Small intestine (tissue), 7 donors: ENCODE measurements at regions not wholly inside any gene's neighbourhood (a gene's known extent, or its start where the extent isn't known, plus 50 kb on each side); places are given as distances from the start of the nearest gene placed in this dataset.

Source experiments
- DNase-seq, 2 donors: peaks; one replicate each; pipeline versions ENCODE4 v3.0.0 to v3.0.0-alpha.2; 2013
- FAIRE-seq: peaks from 2 replicates; lab custom pipeline; 2012; peaks lifted over from hg19 to GRCh38; lab: Jason Lieb, UNC
- H3K27ac ChIP-seq, 3 donors: one replicate each; pipeline ENCODE4 v1.5.1; 2013; ENCODE audit warnings: low read length in 2 of 3, mild to moderate bottlenecking in 2 of 3, control low read depth in 1 of 3, inconsistent platforms in 1 of 3, low read depth in 1 of 3, moderate library complexity in 1 of 3
- H3K27me3 ChIP-seq, 3 donors: one replicate each; pipeline ENCODE4 v1.6.1; 2013; ENCODE audit warnings: low read length in 3 of 3, inconsistent platforms in 1 of 3; ENCODE audit not compliant: control insufficient read depth in 3 of 3, insufficient read depth in 3 of 3
- H3K36me3 ChIP-seq, 3 donors: one replicate each; pipeline ENCODE4 v1.6.1; 2013; ENCODE audit warnings: low read length in 3 of 3, inconsistent platforms in 1 of 3, low read depth in 1 of 3, mild to moderate bottlenecking in 1 of 3, moderate library complexity in 1 of 3; ENCODE audit not compliant: control insufficient read depth in 3 of 3, insufficient read depth in 2 of 3
- H3K4me1 ChIP-seq, 3 donors: one replicate each; pipeline ENCODE4 v1.6.1; 2013; ENCODE audit warnings: low read length in 2 of 3, inconsistent platforms in 1 of 3, low read depth in 1 of 3, mild to moderate bottlenecking in 1 of 3, moderate library complexity in 1 of 3; ENCODE audit not compliant: control insufficient read depth in 3 of 3, insufficient read depth in 2 of 3
- H3K4me3 ChIP-seq, 3 donors: one replicate each; pipeline ENCODE4 v1.5.1; 2013; ENCODE audit warnings: low read length in 3 of 3, control low read depth in 1 of 3, inconsistent platforms in 1 of 3, low read depth in 1 of 3, mild to moderate bottlenecking in 1 of 3, moderate library complexity in 1 of 3
- H3K9me3 ChIP-seq, 2 donors: one replicate each; pipeline ENCODE4 v1.6.1; 2013; ENCODE audit warnings: low read depth in 1 of 2, low read length in 1 of 2; ENCODE audit not compliant: control insufficient read depth in 2 of 2, insufficient read depth in 1 of 2
- WGBS, 3 donors: extraction: QIAGEN DNeasy Blood & Tissue Kit; methylation state at CpG; one replicate each; pipeline ENCODE4 v1.1.7; 2013; 5-methylcytosine and 5-hydroxymethylcytosine counted together
- donor health status: healthy with polysubstance abuse.
- donor health status: control.
- donor health status: control.
- donor health status: Bipolar disorder and iron deficiency.
- donor health status: healthy.

DNA sequence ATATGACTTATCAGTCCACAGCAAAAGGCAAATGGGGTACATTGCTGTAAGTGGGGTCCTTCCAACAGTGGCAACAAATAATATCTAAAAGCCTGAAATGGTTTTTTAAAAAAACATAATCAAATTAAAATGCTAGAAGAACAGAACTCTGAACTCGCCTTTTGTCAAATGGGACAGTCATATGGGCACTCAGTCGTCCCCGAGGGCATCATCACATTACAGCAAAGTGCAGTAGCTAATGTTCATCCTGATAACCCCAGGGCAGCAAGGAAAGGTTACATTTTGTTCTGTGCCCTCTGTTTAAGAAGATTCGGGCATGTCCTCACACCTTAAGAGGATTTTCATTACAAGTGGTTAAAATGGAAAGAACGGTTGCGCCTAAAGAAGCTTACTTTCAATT, 997.9 kb upstream of the TENM3 start:
- no peaks in the 10 kb centered on the region for H3K36me3 ChIP-seq
- no peaks in the 10 kb centered on the region for H3K9me3 ChIP-seq
- DNase-seq (no peak), FAIRE-seq (no peak)
- H3K27me3 ChIP-seq: no peaks in the 10 kb centered on the region
- H3K4me1 ChIP-seq: no peaks in the 10 kb centered on the region
- WGBS, 3 donors: 89 to 92% (median 90%) methylated on average over 6 of the region's 6 CpGs
- H3K27ac ChIP-seq: no peak overlapping the region
- no peak overlapping the region for H3K4me3 ChIP-seq

- Histone ChIP-seq H3K27ac (no peak overlapping the region), H3K4me1 (no peaks in the 10 kb centered on the region), H3K4me3 (no peak overlapping the region), H3K36me3 (no peaks in the 10 kb centered on the region), H3K27me3 (no peaks in the 10 kb centered on the region), H3K9me3 (peaks cover 0 to 2% of the 10 kb centered on the region in 2 donors)
- DNase-seq (no peak), FAIRE-seq (no peak)
- WGBS, 3 donors: 69 to 75% (median 75%) methylated on average over 4 of the region's 4 CpGs
Measured at GRCh38 chr4:181249031-181249430, 994.2 kb upstream of the TENM3 start.

- Histone ChIP-seq H3K27ac (no peak overlapping the region), H3K27me3 (no peaks in the 10 kb centered on the region), H3K4me3 (no peak overlapping the region), H3K9me3 (peaks cover 0 to 2% of the 10 kb centered on the region in 2 donors), H3K4me1 (no peaks in the 10 kb centered on the region), H3K36me3 (no peaks in the 10 kb centered on the region)
- 71 to 77% (median 76%) methylated on average over 6 of the region's 6 CpGs for WGBS, 3 donors
- FAIRE-seq (no peak), DNase-seq (no peak)
Measured at GRCh38 chr4:181254771-181255170, 988.4 kb upstream of the TENM3 start.

DNA sequence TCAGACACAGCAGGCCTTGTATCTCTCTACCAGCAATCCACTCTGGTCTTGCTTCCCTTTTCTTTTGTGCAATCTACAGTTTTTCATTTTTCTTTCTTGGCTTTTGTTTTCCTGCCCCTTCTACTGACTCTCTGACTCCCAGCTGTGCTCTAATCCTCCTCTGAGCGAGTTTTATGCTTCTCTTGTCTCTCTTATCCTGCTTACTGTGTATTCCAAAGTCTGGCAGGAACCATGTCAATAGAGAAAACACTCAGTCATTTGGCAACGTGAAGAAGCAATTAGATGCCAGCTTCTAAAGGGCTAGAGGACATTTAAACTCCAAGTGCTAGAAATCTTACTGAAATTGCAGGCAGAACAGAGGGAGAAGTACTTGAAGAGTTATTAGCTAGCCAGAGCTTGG, 984.6 kb upstream of the TENM3 start:
- H3K27ac ChIP-seq: no peak overlapping the region
- H3K4me1 ChIP-seq: no peaks in the 10 kb centered on the region
- no peaks in the 10 kb centered on the region for H3K36me3 ChIP-seq
- no peaks in the 10 kb centered on the region for H3K9me3 ChIP-seq
- no peak overlapping the region for H3K4me3 ChIP-seq
- H3K27me3 ChIP-seq: no peaks in the 10 kb centered on the region
- DNase-seq (no peak), FAIRE-seq (no peak)
- 4 to 6% (median 5%) methylated on average over 2 of the region's 2 CpGs for WGBS, 3 donors

- FAIRE-seq (no peak), DNase-seq (peak in 1 of 2 donors; percentile 11)
- Histone ChIP-seq H3K36me3 (no peaks in the 10 kb centered on the region), H3K4me3 (no peak overlapping the region), H3K27ac (no peak overlapping the region), H3K4me1 (no peaks in the 10 kb centered on the region), H3K27me3 (no peaks in the 10 kb centered on the region), H3K9me3 (no peaks in the 10 kb centered on the region)
- WGBS, 3 donors: 49 to 50% (median 50%) methylated on average over 4 of the region's 4 CpGs
Measured at GRCh38 chr4:181259081-181259709, 984.0 kb upstream of the TENM3 start.

GRCh38 chr4:181261279-181261678, 981.9 kb upstream of the TENM3 start:
- H3K27ac ChIP-seq: no peak overlapping the region
- no peaks in the 10 kb centered on the region for H3K4me1 ChIP-seq
- H3K9me3 ChIP-seq: no peaks in the 10 kb centered on the region
- DNase-seq: peak in 1 of 2 donors; percentile 8
- H3K36me3 ChIP-seq: no peaks in the 10 kb centered on the region
- H3K27me3 ChIP-seq: no peaks in the 10 kb centered on the region
- FAIRE-seq: no peak
- H3K4me3 ChIP-seq: no peak overlapping the region
- WGBS, 3 donors: 12 to 18% (median 14%) methylated on average over 5 of the region's 5 CpGs

- WGBS, 3 donors: 39 to 67% (median 42%) methylated on average over 9 of the region's 9 CpGs
- no peaks in the 10 kb centered on the region for H3K36me3 ChIP-seq
- H3K4me1 ChIP-seq: no peaks in the 10 kb centered on the region
- H3K27me3 ChIP-seq: no peaks in the 10 kb centered on the region
- no peak for FAIRE-seq
- H3K9me3 ChIP-seq: no peaks in the 10 kb centered on the region
- H3K4me3 ChIP-seq: no peak overlapping the region
- no peak overlapping the region for H3K27ac ChIP-seq
- no peak for DNase-seq
Measured at GRCh38 chr4:181264893-181265292, 978.3 kb upstream of the TENM3 start.

- H3K4me3 ChIP-seq: no peak overlapping the region
- no peaks in the 10 kb centered on the region for H3K4me1 ChIP-seq
- H3K27ac ChIP-seq: no peak overlapping the region
- H3K27me3 ChIP-seq: no peaks in the 10 kb centered on the region
- H3K9me3 ChIP-seq: no peaks in the 10 kb centered on the region
- no peaks in the 10 kb centered on the region for H3K36me3 ChIP-seq
- WGBS, 3 donors: 56 to 75% (median 68%) methylated on average over 4 of the region's 4 CpGs
- no peak for DNase-seq
- no peak for FAIRE-seq
Measured at GRCh38 chr4:181265370-181265769, 977.8 kb upstream of the TENM3 start.

DNA sequence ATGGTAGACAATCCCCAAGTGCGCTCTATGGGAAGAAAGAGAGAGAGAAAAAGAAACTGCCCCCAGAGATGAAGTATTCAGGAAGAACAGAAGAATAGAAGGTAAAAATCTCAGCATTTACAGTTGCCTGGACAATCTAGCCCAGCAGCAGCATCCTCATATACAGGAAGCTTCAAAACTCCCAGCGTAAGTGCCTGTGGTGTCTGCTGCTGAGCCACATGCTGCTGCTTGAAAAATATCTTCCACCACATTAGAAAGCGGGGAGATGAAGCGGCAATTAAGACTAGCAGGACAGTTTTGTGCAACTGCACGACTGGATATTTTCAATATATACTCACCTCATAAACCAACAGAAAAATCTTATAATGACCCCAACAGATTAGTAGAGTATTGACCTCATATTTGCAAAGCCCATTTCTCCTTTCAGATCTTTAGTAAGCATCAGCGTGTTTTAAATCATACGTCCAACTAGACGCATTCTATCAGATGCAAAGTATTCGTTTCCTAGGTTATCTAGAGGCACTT, 972.0 kb upstream of the TENM3 start:
- FAIRE-seq: no peak
- H3K36me3 ChIP-seq: no peaks in the 10 kb centered on the region
- no peak overlapping the region for H3K4me3 ChIP-seq
- no peaks in the 10 kb centered on the region for H3K4me1 ChIP-seq
- no peaks in the 10 kb centered on the region for H3K27me3 ChIP-seq
- H3K9me3 ChIP-seq: no peaks in the 10 kb centered on the region
- H3K27ac ChIP-seq: no peak overlapping the region
- 77 to 88% (median 79%) methylated on average over 9 of the region's 9 CpGs for WGBS, 3 donors
- no peak for DNase-seq
